T1000 (cell line): ENCODE measurements at regions not wholly inside any gene's neighbourhood (a gene's known extent, or its start where the extent isn't known, plus 50 kb on each side); places are given as distances from the start of the nearest gene placed in this dataset.

Experiments used
- DNase-seq: peaks from one replicate; lab custom pipeline; 2025; ENCODE audit warnings: mixed read lengths; lab: John Stamatoyannopoulos, UW

- no peak for DNase-seq
Observed at GRCh38 chr4:145346081-145346480, 135.6 kb upstream of the SMAD1 start.

GRCh38 chr4:145345401-145345800 lies 136.3 kb upstream of the SMAD1 start:
- DNase-seq: no peak

DNA sequence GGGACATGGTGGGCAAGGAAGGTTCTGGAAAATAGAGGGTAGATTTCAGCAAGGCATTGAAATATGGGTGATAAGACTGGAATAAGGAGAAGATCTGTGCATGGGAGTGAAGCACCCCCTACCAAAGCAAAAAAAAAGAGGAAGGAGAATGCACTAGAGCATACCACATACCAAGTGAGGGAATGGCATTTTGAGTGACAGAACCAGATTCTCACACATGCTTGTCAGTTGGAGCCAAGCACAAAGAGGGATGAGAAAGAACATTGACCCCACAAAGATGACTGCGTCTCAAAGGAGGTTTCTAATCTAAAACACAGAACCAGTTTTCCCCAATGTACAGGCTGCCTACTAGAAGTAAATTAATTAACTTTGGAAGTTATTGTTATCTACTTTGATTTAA lies 140.3 kb upstream of the SMAD1 start:
- no peak for DNase-seq

DNA sequence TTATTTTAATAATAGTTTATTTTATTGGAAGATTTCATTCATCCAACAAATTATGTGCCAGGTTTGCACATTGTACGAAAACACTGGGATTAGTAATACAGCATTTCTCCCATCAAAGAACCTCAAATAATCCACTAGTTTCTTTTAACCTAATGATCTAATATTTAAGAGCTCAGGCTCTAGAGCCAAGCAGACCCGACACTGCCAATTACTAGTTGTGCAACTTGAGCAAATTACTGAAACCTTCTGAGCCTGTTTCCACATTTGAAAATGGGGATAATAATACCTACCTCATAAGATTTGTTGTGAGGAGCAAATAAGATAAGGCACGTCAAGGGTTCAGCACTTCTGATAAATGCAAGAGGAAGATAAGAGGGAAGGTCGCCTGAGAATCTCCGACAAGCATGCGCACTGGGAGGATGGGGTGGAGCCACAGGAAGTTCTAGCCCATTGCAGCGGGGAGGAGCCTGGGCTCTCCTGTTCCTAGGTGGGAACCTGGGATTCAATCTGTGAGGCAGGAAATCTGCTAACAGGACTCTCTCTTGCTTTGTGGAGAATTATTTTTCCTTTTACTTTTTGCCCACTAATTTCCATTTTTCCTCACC lies 141.5 kb upstream of the SMAD1 start:
- DNase-seq: no peak

GRCh38 chr4:145339075-145339725 lies 142.5 kb upstream of the SMAD1 start:
- DNase-seq: no peak

DNA sequence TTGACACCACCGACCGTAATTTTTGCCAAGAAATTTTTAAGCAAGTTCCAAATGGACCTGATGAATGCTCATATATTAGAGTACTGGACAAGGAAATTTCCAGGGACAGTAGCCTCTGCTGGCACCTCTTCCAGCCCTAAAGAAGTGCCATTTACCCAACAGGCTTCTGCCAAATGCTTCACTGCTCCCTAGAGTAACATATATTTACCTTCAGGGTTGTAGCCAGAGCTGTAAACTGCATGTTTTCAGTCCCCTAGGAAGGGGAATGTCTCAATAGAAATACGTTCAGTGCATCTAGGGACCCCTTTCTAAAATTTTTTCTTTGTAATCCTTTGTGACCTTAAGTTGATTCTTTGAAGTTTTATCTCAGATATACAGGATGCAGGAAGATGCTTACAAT lies 143.1 kb upstream of the SMAD1 start:
- DNase-seq: no peak

DNA sequence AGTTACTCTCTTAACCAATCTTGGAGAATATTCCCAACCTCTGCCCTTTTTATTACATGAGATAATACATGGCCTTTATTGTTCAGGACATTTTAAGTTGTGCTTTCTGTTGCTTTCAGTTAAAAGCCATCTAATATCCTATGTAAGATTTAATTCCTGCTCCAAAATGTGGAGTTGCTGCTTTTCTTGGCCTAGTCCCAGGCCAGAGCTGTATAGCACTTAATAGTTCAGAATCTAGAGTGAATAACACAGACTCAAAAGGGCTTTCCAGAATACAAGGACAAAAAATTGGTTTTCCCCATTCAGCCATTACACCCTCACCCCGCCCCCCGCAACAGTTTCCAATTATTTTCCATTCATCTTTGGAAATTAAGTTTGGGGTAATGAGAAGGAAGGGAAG lies 144.3 kb upstream of the SMAD1 start:
- no peak for DNase-seq

- DNase-seq: no peak
Observed at GRCh38 chr4:145333786-145334185, 147.9 kb upstream of the SMAD1 start.

- no peak for DNase-seq
Observed at GRCh38 chr4:145326491-145326890, 146.1 kb upstream of the OTUD4 start.

DNA sequence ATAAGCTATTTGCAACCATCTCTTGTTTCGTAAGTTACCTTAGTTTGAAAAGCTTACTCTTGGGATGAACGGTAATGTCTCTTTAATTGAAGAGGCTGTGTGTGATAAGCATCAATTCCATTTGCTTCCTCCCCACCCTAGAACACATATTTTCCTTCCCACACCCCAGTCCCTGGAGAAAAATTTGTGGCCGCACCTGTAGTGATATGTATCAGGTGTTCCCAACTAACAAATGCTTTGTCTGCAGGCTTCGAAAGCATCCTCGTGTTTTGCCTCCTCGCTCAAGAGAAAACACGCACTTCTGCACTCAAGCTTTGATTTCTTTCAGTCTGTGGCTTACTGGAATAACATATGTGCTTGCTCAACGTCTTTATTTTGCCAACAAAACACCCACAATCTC lies 143.8 kb upstream of the OTUD4 start:
- DNase-seq: no peak

DNA sequence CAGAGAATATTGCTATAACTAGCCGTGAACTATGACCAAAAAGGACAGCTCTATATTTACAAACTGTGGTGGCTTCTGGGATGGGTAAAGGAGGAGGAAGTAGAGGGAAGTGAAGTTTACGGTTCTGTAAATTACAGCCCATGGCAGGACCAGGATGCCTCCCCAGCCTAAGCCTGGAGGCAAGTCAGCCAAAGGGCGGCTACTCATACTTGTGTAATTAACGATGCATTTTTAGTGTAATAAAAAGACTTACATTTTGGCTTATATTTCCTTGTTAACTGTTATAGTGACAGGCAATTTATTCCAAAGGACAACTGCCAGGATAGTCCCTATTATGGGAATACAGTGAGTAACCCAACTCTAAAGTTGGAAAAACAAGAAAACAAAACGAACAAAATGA lies 139.9 kb upstream of the OTUD4 start:
- DNase-seq: no peak

GRCh38 chr4:145319751-145320150 lies 139.4 kb upstream of the OTUD4 start:
- DNase-seq: no peak

DNA sequence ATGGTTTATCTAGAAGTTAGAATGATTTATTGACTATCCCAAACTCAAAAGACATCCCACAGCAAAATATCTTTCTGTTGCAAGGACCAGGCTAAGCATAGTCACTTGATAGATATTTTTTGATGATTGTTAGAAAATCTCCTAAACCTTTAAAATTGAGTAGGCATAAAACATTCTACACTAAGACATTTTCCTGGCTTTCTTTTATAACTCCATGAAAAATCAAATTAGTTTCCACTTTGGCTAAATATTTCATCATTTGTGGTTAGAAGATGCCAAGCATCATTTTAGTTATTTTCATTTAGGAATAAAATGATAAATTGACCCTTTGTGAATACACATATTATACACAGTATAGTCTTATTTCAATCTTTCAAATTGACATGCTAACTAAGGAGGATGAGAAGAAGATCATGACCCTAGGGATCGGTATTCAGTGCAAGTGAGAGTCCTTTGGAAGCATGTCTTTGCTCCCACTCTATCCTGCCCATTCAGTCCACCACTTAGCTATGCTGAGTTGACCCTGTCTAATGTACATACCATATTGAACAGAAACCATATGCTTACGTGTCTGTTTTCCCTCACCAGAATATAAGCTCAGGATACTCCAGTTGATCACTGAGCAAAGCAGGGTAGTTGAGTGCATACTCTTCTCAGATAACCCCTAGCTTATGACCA lies 136.6 kb upstream of the OTUD4 start:
- DNase-seq: no peak

- no peak for DNase-seq
Observed at GRCh38 chr4:145315811-145316225, 135.4 kb upstream of the OTUD4 start.

DNA sequence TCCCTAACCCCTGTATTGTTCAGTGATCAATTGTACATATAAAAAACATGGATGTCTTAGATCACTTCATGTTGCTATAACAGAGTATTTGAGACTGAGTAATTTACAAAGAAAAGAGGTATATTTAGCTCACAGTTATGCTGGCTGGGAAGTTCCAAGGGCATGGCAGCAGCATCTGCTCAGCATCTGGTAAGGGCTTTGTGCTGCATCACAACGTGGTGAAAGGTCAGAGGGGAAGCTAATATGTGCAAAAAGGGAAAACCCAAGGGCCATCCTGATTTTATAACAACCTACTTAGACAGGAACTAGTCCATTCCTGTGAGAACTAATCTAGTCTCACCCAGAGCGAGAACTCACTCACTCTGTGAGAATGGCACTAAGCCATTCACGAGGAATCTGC lies 128.2 kb upstream of the OTUD4 start:
- no peak for DNase-seq

DNA sequence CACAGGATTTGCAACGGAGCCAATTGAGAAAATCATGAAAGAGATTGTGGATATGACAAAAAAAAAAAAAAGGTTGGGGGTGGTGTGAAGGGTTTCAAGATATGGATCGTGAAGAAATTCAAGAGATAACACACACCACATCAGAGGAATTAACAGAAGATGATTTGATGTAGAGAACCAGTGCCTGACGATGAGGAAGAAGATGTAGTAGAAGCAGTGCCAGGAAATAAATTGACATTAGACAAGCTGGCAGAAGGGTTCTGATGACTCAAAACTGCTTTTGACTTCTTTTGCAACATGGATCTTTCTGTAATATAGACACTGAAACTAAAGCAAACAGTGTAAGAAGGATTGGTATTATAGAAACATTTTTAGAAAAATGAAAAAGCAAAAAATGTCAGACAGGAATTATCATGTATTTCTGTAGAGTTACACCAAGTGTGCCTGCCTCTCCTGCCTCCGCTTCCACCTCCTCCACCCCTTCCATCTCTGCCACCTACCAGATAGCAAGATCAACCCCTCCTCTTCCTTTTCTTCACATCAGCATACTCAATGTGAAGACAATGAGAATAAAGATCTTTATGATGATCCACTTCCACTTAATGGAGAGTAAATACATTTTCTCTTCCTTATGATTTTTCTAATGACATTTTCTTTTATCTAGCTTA lies 127.5 kb upstream of the OTUD4 start:
- no peak for DNase-seq

- no peak for DNase-seq
Observed at GRCh38 chr4:145307120-145307519, 126.7 kb upstream of the OTUD4 start.

DNA sequence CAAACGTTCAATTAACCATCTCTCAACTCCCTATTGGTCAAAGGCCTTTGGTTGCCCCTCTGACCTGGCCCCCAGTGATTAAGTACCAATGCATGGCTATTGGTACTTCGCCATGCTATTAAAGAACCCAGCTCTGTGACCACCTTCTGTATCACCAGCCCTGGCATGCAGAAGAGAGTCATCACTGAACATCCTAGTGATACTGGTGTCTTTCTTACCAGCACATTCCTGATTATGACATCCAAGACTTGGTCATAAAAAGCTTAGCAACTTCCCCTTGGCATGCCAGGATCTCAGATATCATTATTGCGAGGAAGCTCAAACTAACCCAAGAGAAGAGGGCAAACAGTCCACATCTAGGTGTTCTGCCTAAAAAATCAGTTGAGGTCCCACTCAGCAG lies 122.3 kb upstream of the OTUD4 start:
- DNase-seq: peak; percentile 12

GRCh38 chr4:145301386-145302080 lies 121.1 kb upstream of the OTUD4 start:
- no peak for DNase-seq

- DNase-seq: peak; percentile 7
Observed at GRCh38 chr4:145299380-145300076, 119.1 kb upstream of the OTUD4 start.

DNA sequence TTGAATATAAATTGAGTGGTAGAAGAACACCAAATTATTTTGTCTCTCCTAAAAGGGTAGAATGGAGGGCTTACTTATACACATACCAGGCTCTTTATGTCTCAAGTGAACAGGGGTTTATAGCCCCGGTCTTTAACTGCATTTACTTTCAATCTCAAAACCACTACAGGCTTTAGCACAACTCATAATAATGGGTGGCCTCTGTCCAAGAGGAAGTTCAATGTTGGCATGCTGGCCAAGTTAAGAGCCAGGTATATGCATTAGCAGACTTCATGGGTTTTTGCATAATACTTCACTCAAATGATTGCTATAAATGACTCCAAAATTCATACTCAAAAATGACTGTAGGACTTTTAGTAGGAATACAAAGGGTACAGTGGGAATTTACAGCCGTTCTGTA lies 118.5 kb upstream of the OTUD4 start:
- DNase-seq: no peak

DNA sequence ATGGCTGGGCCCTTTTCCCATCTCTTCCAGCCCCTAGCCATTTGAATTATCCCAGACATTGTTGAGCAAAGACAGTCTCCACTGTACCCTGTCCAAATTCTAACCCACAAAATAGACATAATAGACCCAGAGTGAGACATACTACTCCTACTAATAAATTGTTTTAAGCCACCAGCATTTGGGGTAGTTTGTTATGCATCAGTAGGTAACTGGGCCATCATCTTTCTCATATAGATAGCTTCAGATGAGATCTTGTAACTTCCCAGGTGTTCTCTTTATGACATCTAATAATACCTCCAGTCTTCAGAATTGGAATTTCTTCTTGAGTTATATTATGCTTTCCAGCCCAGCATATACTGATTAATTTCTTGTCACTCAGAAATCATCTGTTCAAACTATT lies 117.2 kb upstream of the OTUD4 start:
- DNase-seq: no peak
